ENCODE measurements at regions not wholly inside any gene's neighbourhood (a gene's known extent, or its start where the extent isn't known, plus 50 kb on each side); places are given as distances from the start of the nearest gene placed in this dataset.

DNA sequence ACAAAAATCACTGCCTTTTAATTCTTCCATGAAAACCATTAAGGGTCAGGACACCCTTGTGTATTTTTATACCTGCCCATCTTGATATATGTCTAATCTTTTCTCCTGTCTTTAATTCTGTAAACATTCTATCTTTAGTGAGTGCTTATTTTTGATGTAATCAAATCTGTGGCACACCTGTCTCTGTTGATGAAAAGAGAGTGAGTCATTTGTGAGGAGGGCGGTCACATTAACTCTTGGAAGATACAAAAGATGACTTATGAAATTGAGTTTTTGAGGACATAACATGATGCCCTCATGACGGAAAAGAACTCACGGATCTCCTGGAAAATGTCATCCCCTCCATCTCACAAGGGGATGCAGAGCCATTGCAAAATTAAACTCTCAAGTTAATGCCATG lies 206.5 kb upstream of the PGR start:
- Mint-ChIP-seq H3K27ac (no peak overlapping the region), H3K27me3 (ENCODE audit: low read depth) (no peaks in the 10 kb centered on the region), H3K4me3 (ENCODE audit: low read depth) (no peak overlapping the region), H3K4me1 (ENCODE audit: low read depth) (no peaks in the 10 kb centered on the region), H3K36me3 (ENCODE audit: low read depth) (no peaks in the 10 kb centered on the region), H3K9me3 (peaks cover 19% of the 10 kb centered on the region)
- no peak for DNase-seq (ENCODE audit: low spot score)
- intact Hi-C loops (cut with micrococcal nuclease) = no loop called here

DNA sequence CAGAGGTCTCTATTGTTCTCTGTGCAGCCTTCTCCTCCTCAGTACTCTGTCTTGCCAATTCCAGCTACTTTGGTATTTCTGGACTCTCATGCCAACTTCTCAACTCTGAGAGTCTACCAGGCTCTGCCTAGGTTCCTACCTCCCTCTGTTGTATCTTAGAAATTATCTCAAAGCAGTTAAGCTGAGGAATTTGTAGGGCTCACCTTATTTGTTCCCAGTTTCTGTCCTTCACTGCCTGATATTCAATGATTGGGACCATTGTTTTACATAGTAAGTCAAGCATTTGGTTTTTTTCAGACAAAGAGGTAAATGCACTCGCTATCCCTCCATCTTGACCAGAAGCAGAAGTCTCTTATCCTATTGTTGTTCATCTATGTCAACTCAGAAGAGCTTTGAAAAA lies 205.0 kb upstream of the PGR start:
- no peak for DNase-seq (ENCODE audit: low spot score)
- no peak overlapping the region for H3K4me3 Mint-ChIP-seq (ENCODE audit: low read depth)

DNA sequence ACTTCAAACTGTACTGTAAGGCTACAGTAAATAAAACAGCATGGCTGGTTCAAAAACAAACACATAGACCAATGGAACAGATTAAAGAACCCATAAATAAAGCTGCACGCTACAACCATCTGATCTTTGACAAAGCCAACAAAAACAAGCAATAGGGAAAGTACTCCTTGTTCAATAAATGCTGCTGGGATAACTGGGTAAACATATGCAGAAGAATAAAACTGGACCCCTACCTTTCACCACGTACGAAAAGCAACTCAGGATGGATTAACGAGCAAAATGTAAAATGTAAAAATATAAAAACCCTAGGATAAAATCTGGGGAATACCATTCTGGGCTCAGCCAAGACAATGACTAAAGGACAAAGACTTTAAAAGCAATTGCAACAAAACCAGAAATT lies 201.8 kb upstream of the PGR start:
- no peak for DNase-seq (ENCODE audit: low spot score)
- Mint-ChIP-seq H3K27ac (no peak overlapping the region), H3K9me3 (peaks cover 9% of the 10 kb centered on the region), H3K27me3 (ENCODE audit: low read depth) (no peaks in the 10 kb centered on the region), H3K36me3 (ENCODE audit: low read depth) (no peaks in the 10 kb centered on the region), H3K4me3 (ENCODE audit: low read depth) (no peak overlapping the region), H3K4me1 (ENCODE audit: low read depth) (no peaks in the 10 kb centered on the region)
- intact Hi-C loops (cut with micrococcal nuclease) = no loop called here

More for the DNA sequence above, 205.0 kb upstream of the PGR start:
- intact Hi-C loops (cut with micrococcal nuclease) = no loop called here
- Mint-ChIP-seq H3K27me3 (ENCODE audit: low read depth) (no peaks in the 10 kb centered on the region), H3K9me3 (peaks cover 18% of the 10 kb centered on the region), H3K4me1 (ENCODE audit: low read depth) (no peaks in the 10 kb centered on the region), H3K36me3 (ENCODE audit: low read depth) (no peaks in the 10 kb centered on the region), H3K27ac (no peak overlapping the region)

- H3K27me3 Mint-ChIP-seq (ENCODE audit: low read depth) = no peaks in the 10 kb centered on the region
- no peak overlapping the region for H3K27ac Mint-ChIP-seq
- intact Hi-C loops (cut with micrococcal nuclease) = no loop called here
- no peaks in the 10 kb centered on the region for H3K36me3 Mint-ChIP-seq (ENCODE audit: low read depth)
- no peaks in the 10 kb centered on the region for H3K4me1 Mint-ChIP-seq (ENCODE audit: low read depth)
- DNase-seq (ENCODE audit: low spot score) = no peak
- H3K4me3 Mint-ChIP-seq (ENCODE audit: low read depth) = no peak overlapping the region
- H3K9me3 Mint-ChIP-seq = peaks cover 12% of the 10 kb centered on the region
Observed at GRCh38 chr11:101327908-101328307, 198.3 kb upstream of the PGR start.

GRCh38 chr11:101326141-101326540 lies 196.5 kb upstream of the PGR start:
- intact Hi-C loops (cut with micrococcal nuclease) = no loop called here
- H3K27me3 Mint-ChIP-seq (ENCODE audit: low read depth) = no peaks in the 10 kb centered on the region
- H3K27ac Mint-ChIP-seq = no peak overlapping the region
- H3K9me3 Mint-ChIP-seq = peaks cover 8% of the 10 kb centered on the region
- no peaks in the 10 kb centered on the region for H3K4me1 Mint-ChIP-seq (ENCODE audit: low read depth)
- H3K36me3 Mint-ChIP-seq (ENCODE audit: low read depth) = no peaks in the 10 kb centered on the region
- no peak overlapping the region for H3K4me3 Mint-ChIP-seq (ENCODE audit: low read depth)
- no peak for DNase-seq (ENCODE audit: low spot score)

GRCh38 chr11:101323997-101324396 lies 194.4 kb upstream of the PGR start:
- no peaks in the 10 kb centered on the region for H3K36me3 Mint-ChIP-seq (ENCODE audit: low read depth)
- no peaks in the 10 kb centered on the region for H3K27me3 Mint-ChIP-seq (ENCODE audit: low read depth)
- no peaks in the 10 kb centered on the region for H3K4me1 Mint-ChIP-seq (ENCODE audit: low read depth)
- no peak overlapping the region for H3K4me3 Mint-ChIP-seq (ENCODE audit: low read depth)
- intact Hi-C loops (cut with micrococcal nuclease) = no loop called here
- no peak overlapping the region for H3K27ac Mint-ChIP-seq
- H3K9me3 Mint-ChIP-seq = peaks cover 11% of the 10 kb centered on the region
- no peak for DNase-seq (ENCODE audit: low spot score)

DNA sequence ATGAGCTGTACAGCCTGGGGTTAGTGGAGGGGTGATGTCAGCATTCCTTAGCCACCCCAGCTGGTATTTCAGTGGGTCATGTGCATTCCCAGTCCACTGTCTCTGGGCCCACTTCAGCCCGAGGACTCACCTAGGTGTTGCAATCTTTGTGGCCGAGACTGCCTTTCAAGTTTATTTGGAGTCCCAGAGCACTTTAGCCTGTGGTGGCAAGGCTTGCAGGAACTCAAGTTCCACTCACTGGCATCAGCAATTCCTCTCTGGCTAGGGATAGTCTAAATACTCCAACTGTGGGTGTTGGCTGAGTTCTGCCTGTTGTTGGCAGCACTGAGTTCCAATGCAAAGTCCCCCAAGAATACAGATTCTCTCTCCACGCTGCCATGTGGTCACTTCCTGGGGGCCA lies 191.6 kb upstream of the PGR start:
- intact Hi-C loops (cut with micrococcal nuclease) = no loop called here
- Mint-ChIP-seq H3K4me3 (ENCODE audit: low read depth) (no peak overlapping the region), H3K4me1 (ENCODE audit: low read depth) (no peaks in the 10 kb centered on the region), H3K36me3 (ENCODE audit: low read depth) (no peaks in the 10 kb centered on the region), H3K27me3 (ENCODE audit: low read depth) (no peaks in the 10 kb centered on the region), H3K9me3 (peaks cover 16% of the 10 kb centered on the region), H3K27ac (no peak overlapping the region)
- DNase-seq (ENCODE audit: low spot score) = no peak

GRCh38 chr11:101306721-101307120 lies 177.1 kb upstream of the PGR start:
- Mint-ChIP-seq H3K27ac (no peak overlapping the region), H3K36me3 (ENCODE audit: low read depth) (no peaks in the 10 kb centered on the region), H3K4me3 (ENCODE audit: low read depth) (no peak overlapping the region), H3K9me3 (peaks cover 6% of the 10 kb centered on the region), H3K27me3 (ENCODE audit: low read depth) (no peaks in the 10 kb centered on the region), H3K4me1 (ENCODE audit: low read depth) (no peaks in the 10 kb centered on the region)
- intact Hi-C loops (cut with micrococcal nuclease) = no loop called here
- no peak for DNase-seq (ENCODE audit: low spot score)

GRCh38 chr11:101305496-101305895 lies 175.9 kb upstream of the PGR start:
- Mint-ChIP-seq H3K4me3 (ENCODE audit: low read depth) (no peak overlapping the region), H3K4me1 (ENCODE audit: low read depth) (no peaks in the 10 kb centered on the region), H3K36me3 (ENCODE audit: low read depth) (no peaks in the 10 kb centered on the region), H3K27me3 (ENCODE audit: low read depth) (no peaks in the 10 kb centered on the region), H3K9me3 (peaks cover 4% of the 10 kb centered on the region), H3K27ac (no peak overlapping the region)
- intact Hi-C loops (cut with micrococcal nuclease) = no loop called here
- DNase-seq (ENCODE audit: low spot score) = no peak

DNA sequence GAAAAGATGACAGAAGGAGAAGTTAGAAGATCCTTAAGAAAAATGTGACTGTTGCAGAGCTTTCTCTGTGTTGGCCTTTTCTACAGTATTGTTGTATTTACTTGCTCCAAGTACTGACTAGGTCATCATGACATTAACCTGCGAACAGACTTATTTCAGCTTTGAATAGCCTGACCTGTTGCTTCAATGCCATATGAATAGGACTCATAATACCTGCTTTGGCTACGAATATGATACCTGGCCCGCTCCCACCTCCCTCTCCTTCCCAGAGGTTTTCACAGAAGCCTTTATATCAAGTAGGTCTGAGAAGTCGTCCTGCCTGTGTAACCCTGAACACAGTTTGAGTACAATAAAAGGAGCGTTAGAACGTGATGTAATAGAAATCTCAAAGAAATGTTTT lies 169.6 kb upstream of the PGR start:
- intact Hi-C loops (cut with micrococcal nuclease) = no loop called here
- H3K36me3 Mint-ChIP-seq (ENCODE audit: low read depth) = no peaks in the 10 kb centered on the region
- no peaks in the 10 kb centered on the region for H3K27me3 Mint-ChIP-seq (ENCODE audit: low read depth)
- no peak overlapping the region for H3K27ac Mint-ChIP-seq
- H3K4me1 Mint-ChIP-seq (ENCODE audit: low read depth) = no peaks in the 10 kb centered on the region
- DNase-seq (ENCODE audit: low spot score) = no peak
- H3K4me3 Mint-ChIP-seq (ENCODE audit: low read depth) = no peak overlapping the region
- peaks cover 37% of the 10 kb centered on the region for H3K9me3 Mint-ChIP-seq

DNA sequence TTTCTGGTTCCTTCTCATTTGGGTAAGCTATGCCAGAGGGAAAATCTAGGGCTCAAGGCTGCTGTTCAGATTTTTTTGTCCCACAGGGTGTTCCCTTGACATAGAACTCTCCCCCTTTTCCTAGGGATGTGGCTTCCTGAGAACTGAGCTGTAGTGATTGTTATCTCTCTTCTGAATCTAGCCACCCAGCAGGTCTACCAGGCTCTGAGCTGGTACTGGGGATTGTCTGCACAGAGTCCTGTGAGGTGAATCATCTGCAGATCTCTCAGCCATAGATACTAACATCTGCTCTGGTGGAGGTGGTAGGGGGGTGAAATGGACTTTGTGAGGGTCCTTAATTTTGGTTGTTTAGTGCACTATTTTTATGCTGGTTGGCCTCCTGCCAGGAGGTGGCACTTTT lies 167.3 kb upstream of the PGR start:
- intact Hi-C loops (cut with micrococcal nuclease) = no loop called here
- DNase-seq (ENCODE audit: low spot score) = no peak
- peaks cover 46% of the 10 kb centered on the region for H3K9me3 Mint-ChIP-seq
- H3K36me3 Mint-ChIP-seq (ENCODE audit: low read depth) = no peaks in the 10 kb centered on the region
- H3K4me1 Mint-ChIP-seq (ENCODE audit: low read depth) = no peaks in the 10 kb centered on the region
- no peaks in the 10 kb centered on the region for H3K27me3 Mint-ChIP-seq (ENCODE audit: low read depth)
- no peak overlapping the region for H3K27ac Mint-ChIP-seq
- H3K4me3 Mint-ChIP-seq (ENCODE audit: low read depth) = no peak overlapping the region

- peaks cover 48% of the 10 kb centered on the region for H3K9me3 Mint-ChIP-seq
- intact Hi-C loops (cut with micrococcal nuclease) = no loop called here
Observed at GRCh38 chr11:101292661-101293240, 163.1 kb upstream of the PGR start.

GRCh38 chr11:101291279-101291678 lies 161.7 kb upstream of the PGR start:
- Mint-ChIP-seq H3K4me1 (ENCODE audit: low read depth) (no peaks in the 10 kb centered on the region), H3K9me3 (peaks cover 47% of the 10 kb centered on the region), H3K36me3 (ENCODE audit: low read depth) (no peaks in the 10 kb centered on the region), H3K27me3 (ENCODE audit: low read depth) (no peaks in the 10 kb centered on the region), H3K27ac (no peak overlapping the region), H3K4me3 (ENCODE audit: low read depth) (no peak overlapping the region)
- intact Hi-C loops (cut with micrococcal nuclease) = no loop called here
- DNase-seq (ENCODE audit: low spot score) = no peak

More at GRCh38 chr11:101292661-101293240, 163.1 kb upstream of the PGR start:
- Mint-ChIP-seq H3K4me3 (ENCODE audit: low read depth) (no peak overlapping the region), H3K27me3 (ENCODE audit: low read depth) (no peaks in the 10 kb centered on the region), H3K4me1 (ENCODE audit: low read depth) (no peaks in the 10 kb centered on the region), H3K27ac (no peak overlapping the region), H3K36me3 (ENCODE audit: low read depth) (no peaks in the 10 kb centered on the region)
- DNase-seq (ENCODE audit: low spot score) = no peak

GRCh38 chr11:101288392-101288791 lies 158.8 kb upstream of the PGR start:
- no peaks in the 10 kb centered on the region for H3K27me3 Mint-ChIP-seq (ENCODE audit: low read depth)
- no peaks in the 10 kb centered on the region for H3K36me3 Mint-ChIP-seq (ENCODE audit: low read depth)
- intact Hi-C loops (cut with micrococcal nuclease) = no loop called here
- H3K4me3 Mint-ChIP-seq (ENCODE audit: low read depth) = no peak overlapping the region
- no peak overlapping the region for H3K27ac Mint-ChIP-seq
- H3K4me1 Mint-ChIP-seq (ENCODE audit: low read depth) = no peaks in the 10 kb centered on the region
- H3K9me3 Mint-ChIP-seq = peaks cover 28% of the 10 kb centered on the region
- no peak for DNase-seq (ENCODE audit: low spot score)
